ENCODE measurements at regions not wholly inside any gene's neighbourhood (a gene's known extent, or its start where the extent isn't known, plus 50 kb on each side); places are given as distances from the start of the nearest gene placed in this dataset.

- TF ChIP-seq ZNF142 (CRISPR knock-in tag; IDR thresholded peaks at IDR 0.05) (no peak), MEIS2 (CRISPR knock-in tag; IDR thresholded peaks at IDR 0.05) (no peak), NCOR1 (IDR thresholded peaks at IDR 0.05; ENCODE audit: borderline replicate concordance, low read length) (no peak), ZNF24 (IDR thresholded peaks at IDR 0.05) (no peak), SCMH1 (CRISPR knock-in tag; IDR thresholded peaks at IDR 0.05; ENCODE audit: borderline replicate concordance) (no peak), ZNF614 (CRISPR knock-in tag; IDR thresholded peaks at IDR 0.05; ENCODE audit: borderline replicate concordance) (no peak), ZNF746 (CRISPR knock-in tag; IDR thresholded peaks at IDR 0.05) (no peak), ZSCAN20 (CRISPR knock-in tag; IDR thresholded peaks at IDR 0.05; ENCODE audit: borderline replicate concordance) (no peak), USF2 (IDR thresholded peaks at IDR 0.05; ENCODE audit: low read depth, low read length) (no peak), USF2 (CRISPR knock-in tag; IDR thresholded peaks at IDR 0.05; ENCODE audit: borderline replicate concordance) (no peak)
- TF ChIP-seq, protein P1, sequence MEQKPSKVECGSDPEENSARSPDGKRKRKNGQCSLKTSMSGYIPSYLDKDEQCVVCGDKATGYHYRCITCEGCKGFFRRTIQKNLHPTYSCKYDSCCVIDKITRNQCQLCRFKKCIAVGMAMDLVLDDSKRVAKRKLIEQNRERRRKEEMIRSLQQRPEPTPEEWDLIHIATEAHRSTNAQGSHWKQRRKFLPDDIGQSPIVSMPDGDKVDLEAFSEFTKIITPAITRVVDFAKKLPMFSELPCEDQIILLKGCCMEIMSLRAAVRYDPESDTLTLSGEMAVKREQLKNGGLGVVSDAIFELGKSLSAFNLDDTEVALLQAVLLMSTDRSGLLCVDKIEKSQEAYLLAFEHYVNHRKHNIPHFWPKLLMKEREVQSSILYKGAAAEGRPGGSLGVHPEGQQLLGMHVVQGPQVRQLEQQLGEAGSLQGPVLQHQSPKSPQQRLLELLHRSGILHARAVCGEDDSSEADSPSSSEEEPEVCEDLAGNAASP (CRISPR knock-in tag; IDR thresholded peaks at IDR 0.05; ENCODE audit: borderline replicate concordance) = no peak
Measured at GRCh38 chr6:166785131-166785530, 158.1 kb upstream of the RPS6KA2 start (continued).

All from HepG2 (cell line).